ENCODE measurements at regions not wholly inside any gene's neighbourhood (a gene's known extent, or its start where the extent isn't known, plus 50 kb on each side); places are given as distances from the start of the nearest gene placed in this dataset.
"Not testable (repeated sequence)": the region's sequence is repeated elsewhere in the genome, so short reads cannot be mapped to it uniquely, and the experiment has no call there.

- H2BK12ac ChIP-seq (ENCODE audit: insufficient read length, low read depth, low read length); H2BK5ac ChIP-seq (ENCODE audit: insufficient read length, low read length); H3K4me1 Mint-ChIP-seq; H3K4ac ChIP-seq (ENCODE audit: low read depth, low read length); H3K79me1 ChIP-seq (ENCODE audit: insufficient read depth, low read depth, low read length, poor library complexity, severe bottlenecking); H3K23ac ChIP-seq (ENCODE audit: insufficient read length, low read depth, low read length); DNase-seq; H2AK5ac ChIP-seq (ENCODE audit: insufficient read length, low read length); H3K23me2 ChIP-seq (ENCODE audit: insufficient read length, low read depth, low read length, poor library complexity, severe bottlenecking); H3T11ph ChIP-seq (ENCODE audit: low read length); H3K4me2 ChIP-seq (ENCODE audit: insufficient read depth, insufficient read length, low read length); H3K14ac ChIP-seq (ENCODE audit: insufficient read depth, low read length); H4K20me1 ChIP-seq (ENCODE audit: control insufficient read depth, insufficient read depth, insufficient read length); H3K27me3 ChIP-seq (ENCODE audit: insufficient read depth, low read length); H3K36me3 Mint-ChIP-seq (ENCODE audit: insufficient read depth in 1 of 3, low read depth in 3 of 3); H3K9me3 Mint-ChIP-seq; H2BK20ac ChIP-seq (ENCODE audit: low read depth, low read length, poor library complexity, severe bottlenecking); H4K5ac ChIP-seq (ENCODE audit: insufficient read length, low read depth, low read length); H4K8ac ChIP-seq (replicated peaks; ENCODE audit: insufficient read length, low read depth, low read length); H3K4me1 ChIP-seq (ENCODE audit: insufficient read depth, low read length); H2AFZ ChIP-seq (ENCODE audit: low read length); H3K79me2 ChIP-seq (ENCODE audit: insufficient read depth, low read length); H3K18ac ChIP-seq (ENCODE audit: insufficient read length, low read depth, low read length); H4K91ac ChIP-seq (ENCODE audit: insufficient read length, low read depth, low read length); H3K9me3 ChIP-seq (ENCODE audit: control insufficient read depth, low read depth, low read length); H3K56ac ChIP-seq (ENCODE audit: insufficient read length, low read depth, low read length); H3K27ac ChIP-seq (ENCODE audit: insufficient read length, low read depth, low read length); H3K9ac ChIP-seq (ENCODE audit: extremely low read depth, insufficient read length, low read length); H3K27me3 Mint-ChIP-seq (ENCODE audit: low read depth); H3K27ac Mint-ChIP-seq; H3K4me3 Mint-ChIP-seq; H2BK15ac ChIP-seq (ENCODE audit: low read depth, low read length); H2BK120ac ChIP-seq (ENCODE audit: low read depth, low read length, poor library complexity, severe bottlenecking): not testable (repeated sequence)
- WGBS (ENCODE audit: extremely low coverage, insufficient read length, low lambda C conversion rate): no CpG with 5 or more reads among the region's 4 CpGs
Measured at GRCh38 chr5:99473328-99473727, 544.5 kb upstream of the CHD1 start.

- H3K4me1 Mint-ChIP-seq; H3K27ac Mint-ChIP-seq; H4K5ac ChIP-seq (ENCODE audit: insufficient read length, low read depth, low read length); H2BK5ac ChIP-seq (ENCODE audit: insufficient read length, low read length); H3K9ac ChIP-seq (ENCODE audit: extremely low read depth, insufficient read length, low read length); H3K23ac ChIP-seq (ENCODE audit: insufficient read length, low read depth, low read length); H2BK20ac ChIP-seq (ENCODE audit: low read depth, low read length, poor library complexity, severe bottlenecking); H2BK12ac ChIP-seq (ENCODE audit: insufficient read length, low read depth, low read length); H2AFZ ChIP-seq (ENCODE audit: low read length); H3K27me3 Mint-ChIP-seq (ENCODE audit: low read depth); H3K4ac ChIP-seq (ENCODE audit: low read depth, low read length); H3K56ac ChIP-seq (ENCODE audit: insufficient read length, low read depth, low read length); H3K27ac ChIP-seq (ENCODE audit: insufficient read length, low read depth, low read length); H2BK120ac ChIP-seq (ENCODE audit: low read depth, low read length, poor library complexity, severe bottlenecking); H3K9me3 Mint-ChIP-seq; H3K79me2 ChIP-seq (ENCODE audit: insufficient read depth, low read length); H3K27me3 ChIP-seq (ENCODE audit: insufficient read depth, low read length); H3K36me3 Mint-ChIP-seq (ENCODE audit: insufficient read depth in 1 of 3, low read depth in 3 of 3); H3K4me2 ChIP-seq (ENCODE audit: insufficient read depth, insufficient read length, low read length); H4K20me1 ChIP-seq (ENCODE audit: control insufficient read depth, insufficient read depth, insufficient read length); H3T11ph ChIP-seq (ENCODE audit: low read length); H3K4me3 Mint-ChIP-seq; DNase-seq; H3K23me2 ChIP-seq (ENCODE audit: insufficient read length, low read depth, low read length, poor library complexity, severe bottlenecking); H2BK15ac ChIP-seq (ENCODE audit: low read depth, low read length); H4K8ac ChIP-seq (replicated peaks; ENCODE audit: insufficient read length, low read depth, low read length); H2AK5ac ChIP-seq (ENCODE audit: insufficient read length, low read length); H3K18ac ChIP-seq (ENCODE audit: insufficient read length, low read depth, low read length); H3K4me1 ChIP-seq (ENCODE audit: insufficient read depth, low read length); H4K91ac ChIP-seq (ENCODE audit: insufficient read length, low read depth, low read length); H3K79me1 ChIP-seq (ENCODE audit: insufficient read depth, low read depth, low read length, poor library complexity, severe bottlenecking); H3K9me3 ChIP-seq (ENCODE audit: control insufficient read depth, low read depth, low read length); H3K14ac ChIP-seq (ENCODE audit: insufficient read depth, low read length): not testable (repeated sequence)
- no CpG with 5 or more reads among the region's 4 CpGs for WGBS (ENCODE audit: extremely low coverage, insufficient read length, low lambda C conversion rate)
Measured at GRCh38 chr5:99471726-99472125, 542.9 kb upstream of the CHD1 start.

DNA sequence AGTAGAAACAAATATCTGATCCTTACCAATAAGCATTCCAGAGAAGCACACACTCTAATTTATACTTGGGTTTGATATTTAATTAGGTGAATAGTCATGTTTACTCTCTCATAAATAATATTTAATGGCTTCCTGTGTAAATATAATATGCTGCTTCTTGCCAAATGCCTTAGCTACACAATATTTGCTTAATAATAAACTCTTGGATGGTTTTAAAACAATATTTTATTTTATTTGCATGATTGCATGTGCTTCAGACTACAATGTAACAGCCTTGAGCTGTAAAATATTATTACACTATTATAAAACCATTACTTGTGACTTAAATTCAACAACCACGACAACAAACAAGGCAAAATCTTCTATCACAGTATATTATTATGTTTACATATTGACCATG lies 542.4 kb upstream of the CHD1 start:
- not testable (repeated sequence) for H3K27me3 ChIP-seq (ENCODE audit: insufficient read depth, low read length); H3K36me3 Mint-ChIP-seq (ENCODE audit: insufficient read depth in 1 of 3, low read depth in 3 of 3)

More for the DNA sequence above, 542.4 kb upstream of the CHD1 start:
- H2AK5ac ChIP-seq (ENCODE audit: insufficient read length, low read length); H3K27me3 Mint-ChIP-seq (ENCODE audit: low read depth); H3K14ac ChIP-seq (ENCODE audit: insufficient read depth, low read length); H3K4me2 ChIP-seq (ENCODE audit: insufficient read depth, insufficient read length, low read length); H3K9me3 Mint-ChIP-seq; H3K9me3 ChIP-seq (ENCODE audit: control insufficient read depth, low read depth, low read length); H3K4ac ChIP-seq (ENCODE audit: low read depth, low read length); H3K23me2 ChIP-seq (ENCODE audit: insufficient read length, low read depth, low read length, poor library complexity, severe bottlenecking); H2BK12ac ChIP-seq (ENCODE audit: insufficient read length, low read depth, low read length); H2BK120ac ChIP-seq (ENCODE audit: low read depth, low read length, poor library complexity, severe bottlenecking); H3T11ph ChIP-seq (ENCODE audit: low read length); H3K79me1 ChIP-seq (ENCODE audit: insufficient read depth, low read depth, low read length, poor library complexity, severe bottlenecking); H3K79me2 ChIP-seq (ENCODE audit: insufficient read depth, low read length); H4K91ac ChIP-seq (ENCODE audit: insufficient read length, low read depth, low read length); H3K27ac Mint-ChIP-seq; H4K8ac ChIP-seq (replicated peaks; ENCODE audit: insufficient read length, low read depth, low read length); H4K5ac ChIP-seq (ENCODE audit: insufficient read length, low read depth, low read length); H3K23ac ChIP-seq (ENCODE audit: insufficient read length, low read depth, low read length); H2BK5ac ChIP-seq (ENCODE audit: insufficient read length, low read length); H3K4me1 Mint-ChIP-seq; H3K9ac ChIP-seq (ENCODE audit: extremely low read depth, insufficient read length, low read length); H3K56ac ChIP-seq (ENCODE audit: insufficient read length, low read depth, low read length); H3K4me1 ChIP-seq (ENCODE audit: insufficient read depth, low read length); H4K20me1 ChIP-seq (ENCODE audit: control insufficient read depth, insufficient read depth, insufficient read length); H2AFZ ChIP-seq (ENCODE audit: low read length); H2BK20ac ChIP-seq (ENCODE audit: low read depth, low read length, poor library complexity, severe bottlenecking); DNase-seq; H3K18ac ChIP-seq (ENCODE audit: insufficient read length, low read depth, low read length); H3K27ac ChIP-seq (ENCODE audit: insufficient read length, low read depth, low read length); H3K4me3 Mint-ChIP-seq; H2BK15ac ChIP-seq (ENCODE audit: low read depth, low read length): not testable (repeated sequence)
- WGBS (ENCODE audit: extremely low coverage, insufficient read length, low lambda C conversion rate): no CpG with 5 or more reads among the region's 1 CpG
